T-cell (primary cell): ENCODE measurements at regions not wholly inside any gene's neighbourhood (a gene's known extent, or its start where the extent isn't known, plus 50 kb on each side); places are given as distances from the start of the nearest gene placed in this dataset.

ENCODE experiments used
- ATAC-seq, 4 experiments: fragments of 200-7000 bp in 3 of 4; fragments of 150-1000 bp in 1 of 4; cut with Tn5 transposase; replicated peaks in 1 of 4; 1 replicate in 3 of 4; 2 replicates in 1 of 4; pipeline ENCODE4 v1.10.0; 2021; ENCODE audit warnings: moderate library complexity in 3 of 4, mild to moderate bottlenecking in 2 of 4, moderate number of reproducible peaks in 1 of 4
- CTCF ChIA-PET, 2 donors: fragments of 300-600 bp; sonication (Branson Sonifier 250); formaldehyde crosslinking; loops; one replicate each; lab custom pipeline; 2022; ENCODE audit warnings: antibody characterized with exemption in 2 of 2; lab: Charles Lee
- POLR2A ChIA-PET, 2 donors: fragments of 300-600 bp; sonication (Branson Sonifier 250); formaldehyde crosslinking; loops; one replicate each; lab custom pipeline; 2022; ENCODE audit warnings: antibody characterized with exemption in 2 of 2; lab: Charles Lee
- DNase-seq, 35 experiments: peaks; one replicate each; pipeline versions ENCODE4 v3.0.0 to v3.0.0-alpha.2; 2013 to 2023
- H3K27ac ChIP-seq: one replicate; pipeline ENCODE4 v1.5.1; 2013; ENCODE audit warnings: low read length
- H3K27me3 ChIP-seq, 2 experiments: replicated peaks in 1 of 2; 1 replicate in 1 of 2; 2 replicates in 1 of 2; pipeline versions ENCODE4 v1.6.1 to v1.7.0; 2013; ENCODE audit warnings: low read length in 1 of 2, mixed read lengths in 1 of 2; ENCODE audit not compliant: control insufficient read depth in 2 of 2, insufficient read depth in 2 of 2; ENCODE audit errors: extremely low read depth in 1 of 2
- H3K36me3 ChIP-seq, 2 donors: 1 replicate in 1 of 2; 2 replicates in 1 of 2; pipeline versions ENCODE4 v1.6.1 to v1.7.0; 2013; ENCODE audit warnings: low read length in 1 of 2; ENCODE audit not compliant: control insufficient read depth in 2 of 2, insufficient read depth in 1 of 2; ENCODE audit errors: extremely low read depth in 1 of 2
- H3K4me1 ChIP-seq, 2 experiments: 1 replicate in 1 of 2; 2 replicates in 1 of 2; pipeline versions ENCODE4 v1.6.1 to v1.7.0; 2013; ENCODE audit warnings: low read length in 2 of 2, mixed read lengths in 1 of 2; ENCODE audit not compliant: insufficient read depth in 2 of 2, control insufficient read depth in 1 of 2; ENCODE audit errors: extremely low read depth in 1 of 2
- H3K4me3 ChIP-seq, 2 donors: 1 replicate in 1 of 2; 2 replicates in 1 of 2; pipeline versions ENCODE4 v1.5.1 to v1.7.0; 2013; ENCODE audit warnings: mild to moderate bottlenecking in 2 of 2, low read length in 1 of 2, moderate library complexity in 1 of 2; ENCODE audit not compliant: control insufficient read depth in 1 of 2; ENCODE audit errors: extremely low read depth in 1 of 2
- H3K9me3 ChIP-seq: 2 replicates; pipeline ENCODE4 v1.7.0; 2013
- H3K27ac Mint-ChIP-seq, 2 donors: one replicate each; pipeline ENCODE4 v1.8.0; 2020 to 2021; ENCODE audit warnings: mild to moderate bottlenecking in 2 of 2, mixed read lengths in 2 of 2
- H3K27me3 Mint-ChIP-seq, 2 donors: one replicate each; pipeline ENCODE4 v1.8.0; 2021 to 2022; ENCODE audit warnings: mixed read lengths in 2 of 2
- H3K36me3 Mint-ChIP-seq: one replicate; pipeline ENCODE4 v1.8.0; 2021; ENCODE audit warnings: mixed read lengths
- H3K4me1 Mint-ChIP-seq, 3 donors: one replicate each; pipeline ENCODE4 v1.8.0; 2020 to 2022; ENCODE audit warnings: mixed read lengths in 3 of 3, mild to moderate bottlenecking in 1 of 3
- H3K4me3 Mint-ChIP-seq, 3 donors: one replicate each; pipeline ENCODE4 v1.8.0; 2020 to 2022; ENCODE audit warnings: mild to moderate bottlenecking in 3 of 3, mixed read lengths in 3 of 3, moderate library complexity in 3 of 3
- H3K9me3 Mint-ChIP-seq, 3 donors: one replicate each; pipeline ENCODE4 v1.8.0; 2020 to 2022; ENCODE audit warnings: mixed read lengths in 3 of 3
- WGBS: methylation state at CpG from one replicate; pipeline ENCODE4 v1.1.5; 2013; ENCODE audit warnings: missing lambda C conversion rate; ENCODE audit not compliant: insufficient coverage; 5-methylcytosine and 5-hydroxymethylcytosine counted together

- peaks cover 0 to 2% of the 10 kb centered on the region in 2 experiments for H3K27me3 ChIP-seq
- Mint-ChIP-seq H3K36me3 (no peaks in the 10 kb centered on the region), H3K27ac (no peak overlapping the region), H3K27me3 (no peaks in the 10 kb centered on the region), H3K4me1 (no peaks in the 10 kb centered on the region), H3K4me3 (no peak overlapping the region), H3K9me3 (peaks cover 3 to 11% (median 7%) of the 10 kb centered on the region in 3 donors)
- no peak overlapping the region for H3K4me3 ChIP-seq
- DNase-seq (no peak), ATAC-seq (no peak)
- no peak overlapping the region for H3K27ac ChIP-seq
- no peaks in the 10 kb centered on the region for H3K4me1 ChIP-seq
- H3K36me3 ChIP-seq, result no peaks in the 10 kb centered on the region
- ChIA-PET POLR2A (no interaction called here), CTCF (no interaction called here)
- WGBS, result 94% methylated on average over 2 of the region's 5 CpGs
- no peaks in the 10 kb centered on the region for H3K9me3 ChIP-seq
Measured at GRCh38 chr9:18129809-18130334, 344.1 kb upstream of the ADAMTSL1 start.

- Mint-ChIP-seq H3K4me3 (no peak overlapping the region), H3K9me3 (peaks cover 2 to 22% (median 18%) of the 10 kb centered on the region in 3 donors), H3K27me3 (no peaks in the 10 kb centered on the region), H3K4me1 (no peaks in the 10 kb centered on the region), H3K27ac (no peak overlapping the region), H3K36me3 (no peaks in the 10 kb centered on the region)
- no peak overlapping the region for H3K27ac ChIP-seq
- ChIA-PET POLR2A (no interaction called here), CTCF (no interaction called here)
- H3K4me3 ChIP-seq, result no peak overlapping the region
- DNase-seq, result no peak
- no peak for ATAC-seq
- 75% methylated on average over 3 of the region's 3 CpGs for whole genome bisulfite sequencing
- no peaks in the 10 kb centered on the region for H3K9me3 ChIP-seq
- no peaks in the 10 kb centered on the region for H3K4me1 ChIP-seq
- H3K36me3 ChIP-seq, result no peaks in the 10 kb centered on the region
- H3K27me3 ChIP-seq, result no peaks in the 10 kb centered on the region
Measured at GRCh38 chr9:18136354-18136994, 337.5 kb upstream of the ADAMTSL1 start.

- Mint-ChIP-seq H3K27me3 (no peaks in the 10 kb centered on the region), H3K4me1 (no peaks in the 10 kb centered on the region), H3K27ac (no peak overlapping the region), H3K36me3 (no peaks in the 10 kb centered on the region), H3K4me3 (no peak overlapping the region), H3K9me3 (peaks cover 2 to 12% (median 11%) of the 10 kb centered on the region in 3 donors)
- Histone ChIP-seq H3K27ac (no peak overlapping the region), H3K4me3 (no peak overlapping the region), H3K4me1 (no peaks in the 10 kb centered on the region), H3K9me3 (no peaks in the 10 kb centered on the region), H3K36me3 (no peaks in the 10 kb centered on the region), H3K27me3 (no peaks in the 10 kb centered on the region)
- 86% methylated on average over 1 of the region's 4 CpGs for WGBS
- ChIA-PET CTCF (no interaction called here), POLR2A (no interaction called here)
- no peak for ATAC-seq
- DNase-seq, result no peak
Measured at GRCh38 chr9:18137815-18138214, 336.1 kb upstream of the ADAMTSL1 start.

GRCh38 chr9:18138656-18139055, 335.3 kb upstream of the ADAMTSL1 start:
- Histone ChIP-seq H3K27ac (no peak overlapping the region), H3K4me1 (no peaks in the 10 kb centered on the region), H3K27me3 (no peaks in the 10 kb centered on the region), H3K9me3 (no peaks in the 10 kb centered on the region), H3K4me3 (no peak overlapping the region), H3K36me3 (no peaks in the 10 kb centered on the region)
- Mint-ChIP-seq H3K27ac (no peak overlapping the region), H3K9me3 (peaks cover 2 to 12% (median 11%) of the 10 kb centered on the region in 3 donors), H3K4me3 (no peak overlapping the region), H3K4me1 (no peaks in the 10 kb centered on the region), H3K36me3 (no peaks in the 10 kb centered on the region), H3K27me3 (no peaks in the 10 kb centered on the region)
- CTCF ChIA-PET, result no interaction called here
- WGBS, result 44% methylated on average over 3 of the region's 5 CpGs
- POLR2A ChIA-PET, result no interaction called here
- DNase-seq (no peak), ATAC-seq (no peak)

GRCh38 chr9:18141681-18142080, 332.3 kb upstream of the ADAMTSL1 start:
- WGBS, result no CpG with 5 or more reads among the region's 2 CpGs
- CTCF ChIA-PET, result no interaction called here

GRCh38 chr9:18143073-18143745, 330.7 kb upstream of the ADAMTSL1 start:
- ATAC-seq, result no peak
- H3K4me3 Mint-ChIP-seq, result no peak overlapping the region
- H3K27ac ChIP-seq, result no peak overlapping the region
- CTCF ChIA-PET, result no interaction called here
- POLR2A ChIA-PET, result no interaction called here
- no peaks in the 10 kb centered on the region for H3K27me3 Mint-ChIP-seq
- H3K4me1 Mint-ChIP-seq, result no peaks in the 10 kb centered on the region
- no peaks in the 10 kb centered on the region for H3K36me3 Mint-ChIP-seq
- no peaks in the 10 kb centered on the region for H3K4me1 ChIP-seq
- H3K36me3 ChIP-seq, result no peaks in the 10 kb centered on the region
- no peak for DNase-seq
- H3K27ac Mint-ChIP-seq, result no peak overlapping the region
- H3K27me3 ChIP-seq, result no peaks in the 10 kb centered on the region
- peaks cover 2 to 11% (median 6%) of the 10 kb centered on the region in 3 donors for H3K9me3 Mint-ChIP-seq
- no peak overlapping the region for H3K4me3 ChIP-seq
- H3K9me3 ChIP-seq, result no peaks in the 10 kb centered on the region
- whole genome bisulfite sequencing, result 70% methylated on average over 3 of the region's 4 CpGs

More at GRCh38 chr9:18141681-18142080, 332.3 kb upstream of the ADAMTSL1 start:
- Histone ChIP-seq H3K4me3 (no peak overlapping the region), H3K27me3 (no peaks in the 10 kb centered on the region), H3K27ac (no peak overlapping the region), H3K9me3 (no peaks in the 10 kb centered on the region), H3K4me1 (no peaks in the 10 kb centered on the region), H3K36me3 (no peaks in the 10 kb centered on the region)
- POLR2A ChIA-PET, result no interaction called here
- H3K27ac Mint-ChIP-seq, result no peak overlapping the region
- H3K27me3 Mint-ChIP-seq, result no peaks in the 10 kb centered on the region
- H3K4me1 Mint-ChIP-seq, result no peaks in the 10 kb centered on the region
- H3K36me3 Mint-ChIP-seq, result no peaks in the 10 kb centered on the region
- no peak for ATAC-seq
- no peak for DNase-seq
- no peak overlapping the region for H3K4me3 Mint-ChIP-seq
- H3K9me3 Mint-ChIP-seq, result peaks cover 2 to 11% (median 7%) of the 10 kb centered on the region in 3 donors
